Fibroblast of upper back skin (primary cell): ENCODE measurements at regions not wholly inside any gene's neighbourhood (a gene's known extent, or its start where the extent isn't known, plus 50 kb on each side); places are given as distances from the start of the nearest gene placed in this dataset.
"Not testable (repeated sequence)": the region's sequence is repeated elsewhere in the genome, so short reads cannot be mapped to it uniquely, and the experiment has no call there.

Experiments
- DNase-seq: peaks from one replicate; pipeline ENCODE4 v3.0.0-alpha.2; 2013

- no peak for DNase-seq
These were observed 152.4 kb upstream of the LRATD1 start for GRCh38 chr2:14480120-14480519.

GRCh38 chr2:14480906-14481305, 151.6 kb upstream of the LRATD1 start:
- DNase-seq: no peak

- peak; percentile 95 for DNase-seq
These were observed 139.5 kb upstream of the LRATD1 start for GRCh38 chr2:14492920-14493503.

GRCh38 chr2:14494759-14495158, 137.8 kb upstream of the LRATD1 start:
- no peak for DNase-seq

GRCh38 chr2:14501061-14501460, 131.5 kb upstream of the LRATD1 start:
- DNase-seq: no peak

- not testable (repeated sequence) for DNase-seq
These were observed 125.6 kb upstream of the LRATD1 start for GRCh38 chr2:14506955-14507354.

- DNase-seq: peak; percentile 27
These were observed 121.0 kb upstream of the LRATD1 start for GRCh38 chr2:14511541-14511940.

GRCh38 chr2:14513903-14514302, 118.6 kb upstream of the LRATD1 start:
- peak; percentile 75 for DNase-seq

- peak; percentile 98 for DNase-seq
These were observed 115.7 kb upstream of the LRATD1 start for GRCh38 chr2:14516844-14517243.

GRCh38 chr2:14517731-14518130, 114.8 kb upstream of the LRATD1 start:
- DNase-seq: no peak

- DNase-seq: no peak
These were observed 112.1 kb upstream of the LRATD1 start for GRCh38 chr2:14520385-14520945.

- peak; percentile 80 for DNase-seq
These were observed 108.3 kb upstream of the LRATD1 start for GRCh38 chr2:14524041-14524802.

GRCh38 chr2:14524803-14525080, 107.8 kb upstream of the LRATD1 start:
- peak; percentile 62 for DNase-seq

- DNase-seq: peak; percentile 40
These were observed 102.0 kb upstream of the LRATD1 start for GRCh38 chr2:14530506-14530905.

GRCh38 chr2:14533131-14533757, 99.3 kb upstream of the LRATD1 start:
- no peak for DNase-seq

- DNase-seq: no peak
These were observed 97.4 kb upstream of the LRATD1 start for GRCh38 chr2:14535156-14535555.

GRCh38 chr2:14536976-14537375, 95.5 kb upstream of the LRATD1 start:
- DNase-seq: no peak

- peak; percentile 16 for DNase-seq
These were observed 92.5 kb upstream of the LRATD1 start for GRCh38 chr2:14540015-14540414.

- DNase-seq: no peak
These were observed 89.2 kb upstream of the LRATD1 start for GRCh38 chr2:14543284-14543683.

- DNase-seq: no peak
These were observed 88.3 kb upstream of the LRATD1 start for GRCh38 chr2:14544247-14544646.

- no peak for DNase-seq
These were observed 84.7 kb upstream of the LRATD1 start for GRCh38 chr2:14547830-14548229.

GRCh38 chr2:14550658-14551057, 81.9 kb upstream of the LRATD1 start:
- DNase-seq: no peak

GRCh38 chr2:14551069-14551468, 81.4 kb upstream of the LRATD1 start:
- no peak for DNase-seq

GRCh38 chr2:14552286-14552685, 80.2 kb upstream of the LRATD1 start:
- DNase-seq: no peak
